ENCODE measurements at regions not wholly inside any gene's neighbourhood (a gene's known extent, or its start where the extent isn't known, plus 50 kb on each side); places are given as distances from the start of the nearest gene placed in this dataset.

GRCh38 chr9:11871852-11872251, 821.3 kb upstream of the TYRP1 start:
- Histone ChIP-seq H3K27ac (ENCODE audit: low read length in 2 of 2) (no peak overlapping the region), H3K4me2 (replicated peaks; ENCODE audit: low read depth, low read length, poor library complexity, severe bottlenecking) (no peak overlapping the region), H3K36me3 (replicated peaks in 1 of 2; ENCODE audit: control extremely low read depth in 1 of 2, control insufficient read depth in 1 of 2, extremely low read depth in 1 of 2, insufficient read depth in 2 of 2, low read length in 1 of 2) (no peaks in the 10 kb centered on the region), H3K4me3 (ENCODE audit: control extremely low read depth in 1 of 5, extremely low read depth in 1 of 5, insufficient read depth in 1 of 5, low read depth in 2 of 5, low read length in 4 of 5) (no peak overlapping the region), H3K27me3 (replicated peaks in 1 of 4; ENCODE audit: control extremely low read depth in 1 of 4, control insufficient read depth in 3 of 4, insufficient read depth in 4 of 4, low read length in 3 of 4) (no peaks in the 10 kb centered on the region), H4K20me1 (ENCODE audit: control insufficient read depth, insufficient read depth, low read length, poor library complexity, severe bottlenecking) (no peaks in the 10 kb centered on the region), H3K4me1 (ENCODE audit: control insufficient read depth in 2 of 2, insufficient read depth in 2 of 2, low read length in 2 of 2) (no peaks in the 10 kb centered on the region), H3K9me3 (ENCODE audit: control extremely low read depth in 1 of 3, control insufficient read depth in 2 of 3, insufficient read depth in 1 of 3, low read length in 2 of 3) (no peaks in the 10 kb centered on the region), H2AFZ (ENCODE audit: insufficient read depth, low read depth, low read length, poor library complexity, severe bottlenecking) (no peak overlapping the region), H3K79me2 (ENCODE audit: control insufficient read depth, insufficient read depth, low read length) (no peaks in the 10 kb centered on the region), H3K9ac (ENCODE audit: low read length) (no peak overlapping the region)
- CTCF ChIA-PET, result no interaction called here
- H3K4me3 Mint-ChIP-seq, result no peak overlapping the region
- POLR2A ChIA-PET, result no interaction called here
- DNase-seq (no peak), ATAC-seq (ENCODE audit: low read depth) (no peak)
- H3K27me3 Mint-ChIP-seq, result no peaks in the 10 kb centered on the region
- no peak overlapping the region for H3K27ac Mint-ChIP-seq
- peaks cover 2% of the 10 kb centered on the region for H3K9me3 Mint-ChIP-seq (ENCODE audit: insufficient read depth)
- intact Hi-C loops (cut with micrococcal nuclease), result no loop called here
- no peak for TF ChIP-seq EZH2 (IDR thresholded peaks at IDR 0.05; ENCODE audit: borderline replicate concordance, insufficient read depth, low read depth, low read length, poor library complexity, severe bottlenecking)
- TF ChIP-seq CTCF (IDR thresholded peaks at IDR 0.05), result no peak
- no peaks in the 10 kb centered on the region for H3K4me1 Mint-ChIP-seq
- no CpG with 5 or more reads among the region's 5 CpGs for WGBS (ENCODE audit: insufficient coverage)

- no peak overlapping the region for H3K27ac ChIP-seq (ENCODE audit: low read length in 2 of 2)
- no peaks in the 10 kb centered on the region for H3K9me3 ChIP-seq (ENCODE audit: control extremely low read depth in 1 of 3, control insufficient read depth in 2 of 3, insufficient read depth in 1 of 3, low read length in 2 of 3)
- H2AFZ ChIP-seq (ENCODE audit: insufficient read depth, low read depth, low read length, poor library complexity, severe bottlenecking), result no peak overlapping the region
- Mint-ChIP-seq H3K27me3 (no peaks in the 10 kb centered on the region), H3K27ac (no peak overlapping the region), H3K9me3 (ENCODE audit: insufficient read depth) (peaks cover 2% of the 10 kb centered on the region), H3K4me3 (no peak overlapping the region), H3K4me1 (no peaks in the 10 kb centered on the region)
- ATAC-seq (ENCODE audit: low read depth) (no peak), DNase-seq (no peak)
- H3K36me3 ChIP-seq (replicated peaks in 1 of 2; ENCODE audit: control extremely low read depth in 1 of 2, control insufficient read depth in 1 of 2, extremely low read depth in 1 of 2, insufficient read depth in 2 of 2, low read length in 1 of 2), result no peaks in the 10 kb centered on the region
- H3K4me3 ChIP-seq (ENCODE audit: control extremely low read depth in 1 of 5, extremely low read depth in 1 of 5, insufficient read depth in 1 of 5, low read depth in 2 of 5, low read length in 4 of 5), result no peak overlapping the region
- ChIA-PET POLR2A (no interaction called here), CTCF (no interaction called here)
- no peaks in the 10 kb centered on the region for H4K20me1 ChIP-seq (ENCODE audit: control insufficient read depth, insufficient read depth, low read length, poor library complexity, severe bottlenecking)
- H3K79me2 ChIP-seq (ENCODE audit: control insufficient read depth, insufficient read depth, low read length), result no peaks in the 10 kb centered on the region
- intact Hi-C loops (cut with micrococcal nuclease), result no loop called here
- H3K4me1 ChIP-seq (ENCODE audit: control insufficient read depth in 2 of 2, insufficient read depth in 2 of 2, low read length in 2 of 2), result no peaks in the 10 kb centered on the region
- WGBS (ENCODE audit: insufficient coverage), result no CpG with 5 or more reads among the region's 1 CpG
- H3K27me3 ChIP-seq (replicated peaks in 1 of 4; ENCODE audit: control extremely low read depth in 1 of 4, control insufficient read depth in 3 of 4, insufficient read depth in 4 of 4, low read length in 3 of 4), result no peaks in the 10 kb centered on the region
- H3K9ac ChIP-seq (ENCODE audit: low read length), result no peak overlapping the region
- H3K4me2 ChIP-seq (replicated peaks; ENCODE audit: low read depth, low read length, poor library complexity, severe bottlenecking), result no peak overlapping the region
- no peak for TF ChIP-seq EZH2 (IDR thresholded peaks at IDR 0.05; ENCODE audit: borderline replicate concordance, insufficient read depth, low read depth, low read length, poor library complexity, severe bottlenecking)
- no peak for TF ChIP-seq CTCF (IDR thresholded peaks at IDR 0.05)
Measured at GRCh38 chr9:11872471-11872870, 820.7 kb upstream of the TYRP1 start.

Data from B cell (primary cell).